Right lobe of liver (tissue), 4 donors: ENCODE measurements at regions not wholly inside any gene's neighbourhood (a gene's known extent, or its start where the extent isn't known, plus 50 kb on each side); places are given as distances from the start of the nearest gene placed in this dataset.
"Not testable (repeated sequence)": the region's sequence is repeated elsewhere in the genome, so short reads cannot be mapped to it uniquely, and the experiment has no call there.

Experiments
- CTCF ChIP-seq, 4 donors: fragments of 200-600 bp in 3 of 4; fragments of 450-650 bp in 1 of 4; IDR thresholded peaks; one replicate each; pipeline versions ENCODE4 v1.5.1 to v1.8.0; 2016 to 2022; ENCODE audit warnings: antibody characterized with exemption in 4 of 4, mild to moderate bottlenecking in 2 of 4
- POLR2A ChIP-seq: fragments of 450-650 bp; IDR thresholded peaks from one replicate; pipeline ENCODE4 v1.6.1; 2017; ENCODE audit warnings: antibody characterized with exemption, mild to moderate bottlenecking
- donor health status: DM: no; HTN: no; CAD: no.
- donor health status: DM: no; HTN: no; CAD: no.
- donor health status: DM: no; HTN: yes; CAD: no.

GRCh38 chr6:26744837-26745282 is 85.3 kb upstream of the ZNF322 start:
- TF ChIP-seq CTCF (IDR thresholded peaks at IDR 0.05); POLR2A: not testable (repeated sequence)
